UCSD-AML1 (cell line): ENCODE measurements at regions not wholly inside any gene's neighbourhood (a gene's known extent, or its start where the extent isn't known, plus 50 kb on each side); places are given as distances from the start of the nearest gene placed in this dataset.

Source experiments
- DNase-seq: peaks from one replicate; lab custom pipeline; 2025; ENCODE audit not compliant: unreplicated experiment; lab: John Stamatoyannopoulos, UW

- no peak for DNase-seq
Measured at GRCh38 chr5:135248801-135249231, 150.2 kb downstream of the MACROH2A1 start.

DNA sequence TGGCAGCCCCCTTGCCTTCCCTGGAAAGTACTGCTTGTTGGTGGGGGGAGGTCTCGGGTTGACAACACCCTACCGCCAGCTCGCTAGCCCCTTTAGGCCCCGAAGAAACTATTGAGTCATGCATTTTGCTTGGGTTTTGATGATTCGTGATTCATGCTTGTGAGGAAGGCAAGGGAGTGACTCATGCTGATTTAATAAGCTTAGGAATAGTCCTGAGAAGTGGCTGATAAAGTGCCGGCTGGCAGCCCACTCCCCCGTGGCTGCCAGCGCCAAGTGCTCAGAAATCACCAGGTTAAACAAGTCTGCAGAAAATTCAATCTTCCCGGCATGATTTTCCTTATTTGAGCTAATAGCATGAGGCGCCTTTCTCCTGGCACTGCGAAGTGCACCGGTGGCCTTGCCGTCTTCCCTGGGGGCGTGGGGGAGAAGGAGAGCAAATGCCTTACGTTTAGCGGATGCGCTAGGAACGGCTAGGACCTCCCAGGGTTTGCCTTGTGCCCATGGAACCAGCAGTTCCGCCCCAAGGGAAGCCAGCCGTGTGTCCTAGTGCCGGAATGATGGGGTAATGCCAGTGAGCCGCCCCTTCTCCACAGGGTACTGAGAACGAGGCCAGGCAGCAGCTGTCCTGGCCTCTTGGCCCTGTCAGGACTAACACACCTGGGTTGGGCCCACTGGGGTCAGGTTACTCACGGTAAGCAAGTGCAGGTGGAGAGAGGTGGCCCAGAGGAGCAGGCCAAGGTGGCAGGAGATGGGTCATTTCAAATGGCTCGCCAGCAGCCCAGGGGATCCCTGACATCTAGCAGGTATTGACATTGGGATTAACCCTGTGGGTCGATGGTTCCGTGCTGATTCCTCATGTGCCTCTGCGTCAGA lies 151.9 kb downstream of the MACROH2A1 start:
- no peak for DNase-seq

GRCh38 chr5:135246605-135246922 lies 152.5 kb downstream of the MACROH2A1 start:
- no peak for DNase-seq

DNA sequence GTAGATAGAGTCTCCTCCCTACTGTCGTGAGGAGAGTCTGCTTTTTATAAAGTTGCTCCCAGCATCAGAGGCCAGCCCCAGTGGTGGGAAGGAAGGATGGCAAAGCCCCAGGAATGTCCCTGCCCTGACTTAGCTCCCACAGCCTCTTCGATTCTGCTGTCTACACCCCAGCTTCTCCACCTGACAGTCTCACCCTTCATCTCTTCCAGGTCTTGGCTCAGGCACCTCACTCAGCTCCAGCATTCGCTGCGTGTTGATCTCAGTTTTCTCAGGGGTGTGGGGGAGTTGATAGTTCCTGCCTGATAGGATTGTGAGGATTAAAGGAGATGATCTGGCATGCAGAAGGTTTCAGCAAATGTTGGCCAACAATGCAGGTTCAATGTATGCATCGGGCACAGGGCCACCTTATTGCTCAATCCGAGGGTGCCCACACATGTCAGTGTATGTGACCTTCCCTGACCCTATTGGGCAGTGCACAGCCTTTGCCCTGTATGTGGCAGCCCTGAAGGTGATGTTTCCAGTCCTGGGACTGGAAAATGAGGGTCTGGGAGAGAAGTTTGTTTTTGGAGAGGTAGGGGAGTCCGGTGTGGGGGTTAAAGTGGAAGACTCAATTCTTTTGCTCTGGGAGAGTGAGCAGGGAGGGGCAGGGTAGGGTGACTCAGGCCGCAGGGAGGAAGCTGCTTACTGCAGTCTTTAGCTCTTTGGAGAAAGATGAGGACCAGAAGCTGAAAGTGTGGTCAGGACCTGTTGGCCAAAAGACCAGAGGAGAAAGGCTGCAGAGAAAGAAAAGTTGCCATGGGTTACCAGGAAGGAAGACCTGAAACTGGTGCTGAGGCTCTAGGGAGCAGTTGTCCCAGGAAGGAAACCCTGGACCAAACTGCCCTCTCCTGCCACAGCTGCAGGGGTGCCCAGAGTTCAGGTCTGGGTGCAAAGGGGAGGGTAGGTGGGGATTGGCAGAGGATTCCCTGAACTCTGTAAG lies 153.2 kb downstream of the MACROH2A1 start:
- DNase-seq = no peak

- no peak for DNase-seq
Measured at GRCh38 chr5:135244620-135245021, 154.4 kb downstream of the MACROH2A1 start.

- DNase-seq = no peak
Measured at GRCh38 chr5:135243556-135244285, 155.3 kb downstream of the MACROH2A1 start.

- no peak for DNase-seq
Measured at GRCh38 chr5:135242866-135243555, 156.0 kb downstream of the MACROH2A1 start.

- no peak for DNase-seq
Measured at GRCh38 chr5:135242021-135242865, 156.8 kb downstream of the MACROH2A1 start.

- no peak for DNase-seq
Measured at GRCh38 chr5:135241536-135241935, 157.5 kb downstream of the MACROH2A1 start.

DNA sequence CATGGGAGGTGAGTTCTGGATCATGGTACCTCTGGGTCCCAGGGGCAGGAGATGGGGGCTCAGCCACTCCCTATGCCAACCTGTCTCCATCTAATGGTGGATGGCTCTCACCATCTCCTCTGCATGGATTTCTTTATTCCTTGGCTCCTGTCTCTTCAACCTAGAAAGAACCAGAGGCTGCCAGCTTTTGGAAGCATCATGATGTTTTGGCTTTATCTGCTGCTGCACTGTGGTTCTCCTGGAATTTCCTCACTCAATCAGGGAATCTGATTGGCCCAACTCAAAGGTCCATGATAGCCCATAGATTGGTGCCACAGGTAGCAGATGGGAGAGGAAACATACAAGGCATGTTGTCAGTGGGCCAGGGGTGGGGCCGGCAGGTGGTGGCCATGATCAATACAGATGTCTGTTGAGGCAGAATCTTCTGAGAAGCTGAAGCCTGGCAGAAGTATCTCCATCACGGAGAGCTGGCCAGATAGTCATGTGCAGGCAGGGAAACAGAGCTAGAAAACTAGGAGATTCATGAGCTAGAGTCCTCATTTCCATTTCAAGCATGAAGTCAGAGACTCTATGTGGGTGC lies 158.2 kb downstream of the MACROH2A1 start:
- no peak for DNase-seq

DNA sequence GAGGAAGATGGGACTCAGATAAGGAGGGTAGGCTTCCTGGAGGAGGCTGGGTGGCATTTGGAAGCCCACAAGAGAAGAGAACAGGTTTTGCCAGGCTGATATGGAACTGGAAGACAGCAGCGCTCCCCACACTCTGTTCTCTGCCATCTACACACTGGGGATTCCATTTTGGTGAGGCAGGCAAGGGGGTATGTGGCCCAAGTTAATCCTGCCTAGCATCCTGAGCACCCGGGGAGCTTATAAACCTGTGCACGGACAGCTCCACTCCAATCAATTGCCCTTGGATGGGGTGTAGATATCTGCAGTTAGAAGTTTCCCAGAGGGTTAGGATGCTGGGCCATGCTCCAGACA lies 158.8 kb downstream of the MACROH2A1 start:
- DNase-seq = no peak

- no peak for DNase-seq
Measured at GRCh38 chr5:135239453-135240282, 159.4 kb downstream of the MACROH2A1 start.

- no peak for DNase-seq
Measured at GRCh38 chr5:135238622-135239452, 160.2 kb downstream of the MACROH2A1 start.

GRCh38 chr5:135237748-135238103 lies 161.3 kb downstream of the MACROH2A1 start:
- DNase-seq = no peak

DNA sequence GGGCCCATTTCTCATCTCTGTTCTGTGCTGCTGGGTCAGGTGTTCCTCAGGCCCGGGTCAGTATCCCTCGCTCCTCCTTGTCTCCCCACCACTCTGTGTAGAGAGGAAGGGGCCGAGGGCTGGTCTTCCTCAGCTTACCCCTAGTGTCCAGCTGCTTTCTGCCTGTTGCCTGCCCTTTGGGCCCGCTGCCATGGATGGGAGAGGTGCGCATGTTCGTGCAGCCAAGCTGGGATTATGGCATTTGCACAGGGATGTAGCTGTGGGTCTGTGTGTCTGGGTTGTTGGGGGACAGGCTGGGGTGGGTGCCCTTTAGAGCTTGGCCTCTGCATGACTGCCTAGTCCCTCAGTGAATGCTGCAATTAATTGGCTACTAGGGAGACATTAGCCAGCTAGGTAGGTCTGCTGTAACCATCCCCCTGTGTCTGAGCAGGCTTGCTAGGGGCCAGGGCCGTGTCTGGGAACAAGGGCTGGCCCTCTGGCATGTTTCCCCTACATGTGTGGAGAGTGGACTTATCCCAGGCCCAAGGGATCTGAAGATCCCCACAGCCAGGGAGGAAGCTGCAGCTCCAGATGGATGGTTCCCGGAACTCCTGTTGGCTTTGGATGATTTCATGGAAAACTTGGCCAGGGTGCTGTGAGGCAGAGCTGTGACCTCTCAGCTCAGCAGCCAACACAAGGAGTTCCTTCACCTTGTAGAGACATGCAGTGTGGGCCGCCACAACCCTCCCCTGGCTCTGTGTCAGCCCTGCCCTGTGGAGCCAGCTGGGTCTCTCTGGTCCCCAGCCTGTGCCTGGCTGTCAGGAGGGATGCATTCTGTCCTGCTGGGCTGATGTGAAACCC lies 161.9 kb downstream of the MACROH2A1 start:
- no peak for DNase-seq

DNA sequence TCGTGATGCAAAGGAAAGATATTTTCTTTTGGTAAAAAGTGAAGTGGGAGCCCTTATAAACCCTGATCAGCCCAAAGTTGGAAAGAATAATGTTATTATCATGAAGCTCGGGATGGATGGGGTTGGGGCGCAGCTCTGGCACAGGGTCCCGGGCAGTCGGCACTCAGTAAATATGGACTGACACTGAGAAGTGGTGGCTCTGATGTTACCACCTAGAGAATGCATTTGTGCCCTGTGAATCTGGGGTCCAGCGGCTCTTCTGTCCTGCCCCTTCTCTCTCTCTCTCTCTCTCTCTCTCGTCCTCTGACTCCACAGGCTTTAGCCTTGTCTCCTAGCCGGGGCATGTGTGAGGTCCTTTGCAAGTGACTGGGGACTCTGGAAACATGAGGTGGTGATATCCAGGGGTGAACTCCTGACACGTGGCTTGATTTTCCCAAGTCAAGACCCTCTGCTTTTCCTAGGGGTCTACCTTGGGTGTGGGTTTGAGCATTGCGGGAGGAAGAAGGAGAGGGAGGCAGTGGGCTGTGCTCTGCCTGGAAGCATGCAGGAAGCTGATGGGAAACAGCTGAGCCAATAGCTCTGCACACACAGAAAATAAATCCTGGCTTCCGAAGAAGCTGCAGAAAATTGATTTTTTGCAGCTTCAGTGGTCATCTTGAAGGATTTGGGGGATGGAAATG lies 162.7 kb downstream of the MACROH2A1 start:
- no peak for DNase-seq
